ENCODE measurements at regions not wholly inside any gene's neighbourhood (a gene's known extent, or its start where the extent isn't known, plus 50 kb on each side); places are given as distances from the start of the nearest gene placed in this dataset.

DNA sequence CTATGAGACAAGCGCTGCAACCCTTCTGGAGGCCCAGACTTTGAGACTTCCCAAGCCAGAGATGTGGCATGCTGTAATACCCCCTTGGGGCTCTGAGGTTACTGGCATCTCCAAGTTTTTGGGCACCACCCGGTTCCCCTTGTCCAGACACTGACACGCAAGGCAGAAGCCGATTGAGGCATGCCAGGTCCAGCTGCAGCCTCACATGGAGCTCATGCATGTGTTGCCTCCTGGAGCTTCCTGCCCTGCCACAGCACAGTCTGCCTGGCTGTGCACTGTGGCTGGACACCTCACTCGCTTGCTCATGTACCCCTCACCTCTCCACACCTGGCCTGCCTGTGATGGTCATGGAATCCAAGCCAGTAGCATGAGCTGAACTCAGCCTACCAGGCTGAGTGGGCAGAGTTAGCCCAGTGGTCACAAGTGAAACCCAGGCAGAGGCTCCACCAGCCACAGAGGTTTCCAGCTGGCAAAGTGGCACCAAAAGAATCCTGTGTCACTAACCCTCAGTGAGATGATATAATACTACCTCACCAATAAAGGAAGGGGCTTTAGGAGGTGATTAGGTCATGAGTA lies 789.2 kb upstream of the INTU start:
- Histone ChIP-seq H3K9me3 (replicated peaks; ENCODE audit: control insufficient read depth, insufficient read depth, low read length) (no peaks in the 10 kb centered on the region), H3K4me3 (no peak overlapping the region), H3K36me3 (ENCODE audit: control insufficient read depth in 2 of 2, insufficient read depth in 2 of 2, low read length in 1 of 2) (no peaks in the 10 kb centered on the region), H3K4me2 (ENCODE audit: control insufficient read depth, insufficient read depth) (no peak overlapping the region), H4K20me1 (ENCODE audit: control insufficient read depth, insufficient read depth) (no peaks in the 10 kb centered on the region), H3K27me3 (replicated peaks in 1 of 2; ENCODE audit: control insufficient read depth in 2 of 2, insufficient read depth in 2 of 2, low read length in 1 of 2) (no peaks in the 10 kb centered on the region), H3K27ac (ENCODE audit: control insufficient read depth, insufficient read depth) (no peak overlapping the region), H3K79me2 (ENCODE audit: control insufficient read depth, insufficient read depth, low read length) (no peaks in the 10 kb centered on the region), H3K9ac (ENCODE audit: control insufficient read depth, insufficient read depth, low read length) (no peak overlapping the region), H2AFZ (ENCODE audit: control insufficient read depth, low read depth, low read length) (no peak overlapping the region), H3K4me1 (ENCODE audit: control insufficient read depth, insufficient read depth, low read length) (no peaks in the 10 kb centered on the region)
- RAD21 ChIA-PET (ENCODE audit: unreplicated experiment), result no interaction called here
- POLR2A ChIA-PET, result no interaction called here
- intact Hi-C loops (cut with micrococcal nuclease; ENCODE audit: unreplicated experiment) (no loop called here), in situ Hi-C loops (cut with MboI) (no loop called here)
- no peak for ATAC-seq
- TF ChIP-seq BRCA1 (IDR thresholded peaks at IDR 0.05; ENCODE audit: low read depth, low read length) (no peak), IKZF2 (IDR thresholded peaks at IDR 0.05) (no peak), FOXM1 (IDR thresholded peaks at IDR 0.05; ENCODE audit: low read depth, low read length) (no peak), CBX5 (IDR thresholded peaks at IDR 0.05; ENCODE audit: low read depth) (no peak), CHD4 (IDR thresholded peaks at IDR 0.05) (no peak), EGR1 (IDR thresholded peaks at IDR 0.05; ENCODE audit: borderline replicate concordance in 1 of 2, low read depth in 2 of 2, low read length in 2 of 2) (no peak), TCF7 (IDR thresholded peaks at IDR 0.05; ENCODE audit: borderline replicate concordance) (no peak)
- TF ChIP-seq, protein P1, sequence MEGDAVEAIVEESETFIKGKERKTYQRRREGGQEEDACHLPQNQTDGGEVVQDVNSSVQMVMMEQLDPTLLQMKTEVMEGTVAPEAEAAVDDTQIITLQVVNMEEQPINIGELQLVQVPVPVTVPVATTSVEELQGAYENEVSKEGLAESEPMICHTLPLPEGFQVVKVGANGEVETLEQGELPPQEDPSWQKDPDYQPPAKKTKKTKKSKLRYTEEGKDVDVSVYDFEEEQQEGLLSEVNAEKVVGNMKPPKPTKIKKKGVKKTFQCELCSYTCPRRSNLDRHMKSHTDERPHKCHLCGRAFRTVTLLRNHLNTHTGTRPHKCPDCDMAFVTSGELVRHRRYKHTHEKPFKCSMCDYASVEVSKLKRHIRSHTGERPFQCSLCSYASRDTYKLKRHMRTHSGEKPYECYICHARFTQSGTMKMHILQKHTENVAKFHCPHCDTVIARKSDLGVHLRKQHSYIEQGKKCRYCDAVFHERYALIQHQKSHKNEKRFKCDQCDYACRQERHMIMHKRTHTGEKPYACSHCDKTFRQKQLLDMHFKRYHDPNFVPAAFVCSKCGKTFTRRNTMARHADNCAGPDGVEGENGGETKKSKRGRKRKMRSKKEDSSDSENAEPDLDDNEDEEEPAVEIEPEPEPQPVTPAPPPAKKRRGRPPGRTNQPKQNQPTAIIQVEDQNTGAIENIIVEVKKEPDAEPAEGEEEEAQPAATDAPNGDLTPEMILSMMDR (IDR thresholded peaks at IDR 0.05 in 2 of 3, conservative IDR thresholded peaks at IDR 0.05 in 1 of 3; ENCODE audit: control insufficient read depth in 2 of 3, extremely low read depth in 1 of 3, insufficient read depth in 1 of 3, low read depth in 3 of 3, low read length in 3 of 3), result no peak
- TF ChIP-seq, protein P2, sequence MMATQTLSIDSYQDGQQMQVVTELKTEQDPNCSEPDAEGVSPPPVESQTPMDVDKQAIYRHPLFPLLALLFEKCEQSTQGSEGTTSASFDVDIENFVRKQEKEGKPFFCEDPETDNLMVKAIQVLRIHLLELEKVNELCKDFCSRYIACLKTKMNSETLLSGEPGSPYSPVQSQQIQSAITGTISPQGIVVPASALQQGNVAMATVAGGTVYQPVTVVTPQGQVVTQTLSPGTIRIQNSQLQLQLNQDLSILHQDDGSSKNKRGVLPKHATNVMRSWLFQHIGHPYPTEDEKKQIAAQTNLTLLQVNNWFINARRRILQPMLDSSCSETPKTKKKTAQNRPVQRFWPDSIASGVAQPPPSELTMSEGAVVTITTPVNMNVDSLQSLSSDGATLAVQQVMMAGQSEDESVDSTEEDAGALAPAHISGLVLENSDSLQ (IDR thresholded peaks at IDR 0.05), result no peak
- TF ChIP-seq, protein P3, sequence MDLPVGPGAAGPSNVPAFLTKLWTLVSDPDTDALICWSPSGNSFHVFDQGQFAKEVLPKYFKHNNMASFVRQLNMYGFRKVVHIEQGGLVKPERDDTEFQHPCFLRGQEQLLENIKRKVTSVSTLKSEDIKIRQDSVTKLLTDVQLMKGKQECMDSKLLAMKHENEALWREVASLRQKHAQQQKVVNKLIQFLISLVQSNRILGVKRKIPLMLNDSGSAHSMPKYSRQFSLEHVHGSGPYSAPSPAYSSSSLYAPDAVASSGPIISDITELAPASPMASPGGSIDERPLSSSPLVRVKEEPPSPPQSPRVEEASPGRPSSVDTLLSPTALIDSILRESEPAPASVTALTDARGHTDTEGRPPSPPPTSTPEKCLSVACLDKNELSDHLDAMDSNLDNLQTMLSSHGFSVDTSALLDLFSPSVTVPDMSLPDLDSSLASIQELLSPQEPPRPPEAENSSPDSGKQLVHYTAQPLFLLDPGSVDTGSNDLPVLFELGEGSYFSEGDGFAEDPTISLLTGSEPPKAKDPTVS (IDR thresholded peaks at IDR 0.05; ENCODE audit: low read depth, low read length), result no peak
- no peak for FAIRE-seq
- no TSS peak for BruUV-seq (replicated peaks)
- DNase-seq (ENCODE audit: low read depth, low spot score), result no peak
- CTCF ChIA-PET, result no interaction called here
- SMC1A ChIA-PET (ENCODE audit: uncharacterized antibody, unreplicated experiment), result no interaction called here
- WGBS (ENCODE audit: insufficient coverage, insufficient replicate concordance, low lambda C conversion rate, missing lambda C conversion rate), result 15% methylated on average over 5 of the region's 5 CpGs
